Panc1 (cell line): ENCODE measurements at regions not wholly inside any gene's neighbourhood (a gene's known extent, or its start where the extent isn't known, plus 50 kb on each side); places are given as distances from the start of the nearest gene placed in this dataset.

Source experiments
- ATAC-seq: fragments of 200-7000 bp; cut with Tn5 transposase; 2 replicates; pipeline ENCODE4 v1.9.1; 2020; ENCODE audit warnings: mild to moderate bottlenecking, moderate library complexity
- BruUV-seq: library from RNA; stranded (reverse); fragments of 400-500 nt; replicated peaks from 2 replicates; lab custom pipeline; 2021; lab: Mats Ljungman, UMichigan
- CTCF ChIA-PET: fragments of 300-600 bp; sonication (Branson Sonifier 250); formaldehyde crosslinking; loops from one replicate; lab custom pipeline; 2022; ENCODE audit warnings: antibody characterized with exemption; lab: Charles Lee
- POLR2A ChIA-PET: fragments of 300-600 bp; sonication (Branson Sonifier 250); formaldehyde crosslinking; loops from one replicate; lab custom pipeline; 2022; ENCODE audit warnings: antibody characterized with exemption; lab: Charles Lee
- DNase-seq: peaks from one replicate; pipeline ENCODE4 v3.0.0-alpha.2; 2010; ENCODE audit warnings: low read depth, low spot score
- H3K27ac ChIP-seq: 2 replicates; pipeline ENCODE4 v1.5.1; 2011; ENCODE audit warnings: mild to moderate bottlenecking, low read length, inconsistent platforms
- H3K27me3 ChIP-seq: fragments of 200-500 bp; sonication (Bioruptor generic); 2 replicates; pipeline ENCODE4 v1.6.0; 2014; ENCODE audit warnings: low read length, inconsistent platforms; ENCODE audit not compliant: control insufficient read depth, insufficient read depth
- H3K36me3 ChIP-seq: fragments of 200-500 bp; sonication (Bioruptor generic); 2 replicates; pipeline ENCODE4 v1.5.1; 2014; ENCODE audit warnings: inconsistent platforms, mild to moderate bottlenecking, low read length, moderate library complexity; ENCODE audit not compliant: control insufficient read depth, insufficient read depth
- H3K4me1 ChIP-seq: 2 replicates; pipeline ENCODE4 v1.5.1; 2011; ENCODE audit warnings: inconsistent platforms, mild to moderate bottlenecking, low read length, moderate library complexity; ENCODE audit not compliant: control insufficient read depth, insufficient read depth
- H3K4me3 ChIP-seq, 2 experiments: 2 replicates each; pipeline ENCODE4 v1.5.1; 2011 to 2012; ENCODE audit warnings: low read depth in 2 of 2, low read length in 2 of 2, mild to moderate bottlenecking in 2 of 2, inconsistent platforms in 1 of 2, moderate library complexity in 1 of 2
- H3K9me3 ChIP-seq: fragments of 200-500 bp; sonication (Bioruptor generic); 2 replicates; pipeline ENCODE4 v1.5.1; 2014; ENCODE audit warnings: low read depth, mild to moderate bottlenecking, inconsistent platforms, low read length, moderate library complexity; ENCODE audit not compliant: control insufficient read depth, insufficient read depth
- CTCF ChIP-seq: fragments of 450-650 bp; IDR thresholded peaks from 2 replicates; pipeline ENCODE4 v1.5.1; 2017; ENCODE audit warnings: mild to moderate bottlenecking
- POLR2AphosphoS5 ChIP-seq: IDR thresholded peaks from 2 replicates; pipeline ENCODE4 v1.6.1; 2012; ENCODE audit warnings: mild to moderate bottlenecking, low read depth, low read length, moderate library complexity
- REST ChIP-seq, 2 experiments: IDR thresholded peaks; 2 replicates each; pipeline ENCODE4 v1.6.1; 2011 to 2012; ENCODE audit warnings: low read depth in 2 of 2, control low read depth in 1 of 2, low read length in 1 of 2, mild to moderate bottlenecking in 1 of 2, moderate library complexity in 1 of 2; ENCODE audit not compliant: insufficient read depth in 1 of 2
- SIN3A ChIP-seq: IDR thresholded peaks from 2 replicates; pipeline ENCODE4 v1.6.1; 2012; ENCODE audit warnings: low read depth, mild to moderate bottlenecking, low read length, moderate library complexity, borderline replicate concordance; ENCODE audit not compliant: insufficient read depth
- TCF7L2 ChIP-seq: IDR thresholded peaks from 2 replicates; pipeline ENCODE4 v1.6.1; 2011; ENCODE audit warnings: mild to moderate bottlenecking, low read depth, low read length, inconsistent platforms
- in situ Hi-C: cut with HindIII; loops from 2 replicates; pipeline ENCODE4 v1.10.0; 2016; ENCODE audit warnings: low sequenced_read_pairs, low pct_unique_long_range_greater_than_20kb
- intact Hi-C: fragments of 100-400 bp; cut with micrococcal nuclease; formaldehyde crosslinking; loops from one replicate; pipeline ENCODE4 v1.10.0; 2022; ENCODE audit not compliant: unreplicated experiment

- CTCF ChIA-PET, result no interaction called here
- POLR2A ChIA-PET, result no interaction called here
- no peak overlapping the region for H3K27ac ChIP-seq
- H3K27me3 ChIP-seq, result no peaks in the 10 kb centered on the region
- DNase-seq (no peak), ATAC-seq (no peak)
- intact Hi-C loops (no loop called here), in situ Hi-C loops (no loop called here)
- no peaks in the 10 kb centered on the region for H3K4me1 ChIP-seq
- BruUV-seq, result no TSS peak
- H3K4me3 ChIP-seq, result no peak overlapping the region
- no peak for TF ChIP-seq REST (IDR thresholded peaks at IDR 0.05; ENCODE audit: insufficient read depth in 1 of 2, low read depth in 2 of 2, low read length in 1 of 2)
- TF ChIP-seq CTCF, result no peak
- TF ChIP-seq TCF7L2, result no peak
- TF ChIP-seq SIN3A, result no peak
- TF ChIP-seq POLR2AphosphoS5, result no peak
- no peaks in the 10 kb centered on the region for H3K9me3 ChIP-seq
- H3K36me3 ChIP-seq, result no peaks in the 10 kb centered on the region
Measured at GRCh38 chrX:4706961-4707360, 993.5 kb upstream of the PRKX start.

GRCh38 chrX:4690521-4690920 is 977.1 kb upstream of the PRKX start:
- in situ Hi-C loops (no loop called here), intact Hi-C loops (no loop called here)
- Histone ChIP-seq H3K4me1 (no peaks in the 10 kb centered on the region), H3K36me3 (no peaks in the 10 kb centered on the region), H3K4me3 (no peak overlapping the region), H3K9me3 (no peaks in the 10 kb centered on the region), H3K27me3 (no peaks in the 10 kb centered on the region), H3K27ac (no peak overlapping the region)
- POLR2A ChIA-PET, result no interaction called here
- TF ChIP-seq POLR2AphosphoS5 (no peak), CTCF (no peak), REST (IDR thresholded peaks at IDR 0.05; ENCODE audit: insufficient read depth in 1 of 2, low read depth in 2 of 2, low read length in 1 of 2) (no peak), TCF7L2 (no peak), SIN3A (no peak)
- no peak for ATAC-seq
- CTCF ChIA-PET, result no interaction called here
- BruUV-seq, result no TSS peak
- no peak for DNase-seq
